Hematopoietic multipotent progenitor cell (in vitro differentiated cells): ENCODE measurements at regions not wholly inside any gene's neighbourhood (a gene's known extent, or its start where the extent isn't known, plus 50 kb on each side); places are given as distances from the start of the nearest gene placed in this dataset. TPM values are rescaled to one million over a fixed set of nuclear protein-coding genes. Genes with fewer than 3 reads are reported as not detected.

Source experiments
- small RNA-seq: library from RNA; depleted of rRNA; stranded (forward); fragments of <200 nt; gene quantifications from one replicate; pipeline ENCODE3, GENCODE V24; 2012

Small RNA genes lying in the stretch of these regions (small RNA-seq; reads per million reads assigned to genes)
- not detected for gene RNU6-1051P
